ENCODE measurements at regions not wholly inside any gene's neighbourhood (a gene's known extent, or its start where the extent isn't known, plus 50 kb on each side); places are given as distances from the start of the nearest gene placed in this dataset.

DNA sequence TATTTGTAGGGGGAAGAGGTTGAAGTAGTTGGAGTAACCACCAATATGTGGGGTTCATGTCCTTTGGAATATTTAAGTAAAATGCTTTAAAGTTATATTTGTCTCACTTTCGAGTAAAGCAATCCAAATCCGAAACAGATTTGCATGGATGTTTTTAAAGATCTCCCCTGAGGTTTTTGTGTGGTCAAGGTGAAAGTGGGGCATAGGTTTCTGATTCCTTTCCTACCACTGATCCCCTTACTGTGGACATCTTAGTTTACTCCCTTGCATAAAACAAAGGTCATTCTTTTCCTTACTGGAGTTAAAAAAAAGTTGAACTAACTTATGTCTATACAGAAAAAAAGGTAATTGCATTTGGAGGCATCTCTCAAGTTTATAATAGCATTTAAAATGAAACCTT, 71.9 kb upstream of the PHOX2B start:
- TF ChIP-seq, protein P1, sequence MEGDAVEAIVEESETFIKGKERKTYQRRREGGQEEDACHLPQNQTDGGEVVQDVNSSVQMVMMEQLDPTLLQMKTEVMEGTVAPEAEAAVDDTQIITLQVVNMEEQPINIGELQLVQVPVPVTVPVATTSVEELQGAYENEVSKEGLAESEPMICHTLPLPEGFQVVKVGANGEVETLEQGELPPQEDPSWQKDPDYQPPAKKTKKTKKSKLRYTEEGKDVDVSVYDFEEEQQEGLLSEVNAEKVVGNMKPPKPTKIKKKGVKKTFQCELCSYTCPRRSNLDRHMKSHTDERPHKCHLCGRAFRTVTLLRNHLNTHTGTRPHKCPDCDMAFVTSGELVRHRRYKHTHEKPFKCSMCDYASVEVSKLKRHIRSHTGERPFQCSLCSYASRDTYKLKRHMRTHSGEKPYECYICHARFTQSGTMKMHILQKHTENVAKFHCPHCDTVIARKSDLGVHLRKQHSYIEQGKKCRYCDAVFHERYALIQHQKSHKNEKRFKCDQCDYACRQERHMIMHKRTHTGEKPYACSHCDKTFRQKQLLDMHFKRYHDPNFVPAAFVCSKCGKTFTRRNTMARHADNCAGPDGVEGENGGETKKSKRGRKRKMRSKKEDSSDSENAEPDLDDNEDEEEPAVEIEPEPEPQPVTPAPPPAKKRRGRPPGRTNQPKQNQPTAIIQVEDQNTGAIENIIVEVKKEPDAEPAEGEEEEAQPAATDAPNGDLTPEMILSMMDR (conservative IDR thresholded peaks at IDR 0.05; ENCODE audit: low read depth, low read length), result no peak
- TF ChIP-seq POLR2A (IDR thresholded peaks at IDR 0.05; ENCODE audit: low read depth, low read length), result no peak
